Astrocyte (in vitro differentiated cells and primary cell): ENCODE measurements at regions not wholly inside any gene's neighbourhood (a gene's known extent, or its start where the extent isn't known, plus 50 kb on each side); places are given as distances from the start of the nearest gene placed in this dataset.

ENCODE experiments used
- DNase-seq: peaks from one replicate; pipeline ENCODE4 v3.0.0-alpha.2; 2010; ENCODE audit warnings: low read depth
- FAIRE-seq: peaks from 2 replicates; lab custom pipeline; 2011; peaks lifted over from hg19 to GRCh38; lab: Jason Lieb, UNC
- H2AFZ ChIP-seq: 2 replicates; pipeline ENCODE4 v1.6.0; 2012; ENCODE audit warnings: low read depth, low read length, inconsistent platforms
- H3K27ac ChIP-seq: 2 replicates; pipeline ENCODE4 v1.5.1; 2011; ENCODE audit warnings: low read depth, low read length, inconsistent platforms
- H3K27me3 ChIP-seq: 2 replicates; pipeline ENCODE4 v1.6.0; 2011; ENCODE audit warnings: low read length, inconsistent platforms; ENCODE audit not compliant: insufficient read depth
- H3K36me3 ChIP-seq: 2 replicates; pipeline ENCODE4 v1.5.1; 2011; ENCODE audit warnings: low read length, inconsistent platforms; ENCODE audit not compliant: insufficient read depth
- H3K4me1 ChIP-seq: 2 replicates; pipeline ENCODE4 v1.5.1; 2011; ENCODE audit warnings: low read length, inconsistent platforms; ENCODE audit not compliant: insufficient read depth
- H3K4me2 ChIP-seq: 2 replicates; pipeline ENCODE4 v1.6.0; 2012; ENCODE audit warnings: low read length, inconsistent platforms
- H3K4me3 ChIP-seq: 2 replicates; pipeline ENCODE4 v1.5.1; 2011; ENCODE audit warnings: low read depth, mild to moderate bottlenecking, low read length, inconsistent platforms; ENCODE audit not compliant: insufficient read depth
- H3K79me2 ChIP-seq: 2 replicates; pipeline ENCODE4 v1.6.0; 2012; ENCODE audit warnings: mild to moderate bottlenecking, low read length, inconsistent platforms; ENCODE audit not compliant: insufficient read depth
- H3K9ac ChIP-seq: 2 replicates; pipeline ENCODE4 v1.6.0; 2012; ENCODE audit warnings: mild to moderate bottlenecking, low read length, inconsistent platforms
- H3K9me3 ChIP-seq: 2 replicates; pipeline ENCODE4 v1.5.1; 2012; ENCODE audit warnings: low read depth, mild to moderate bottlenecking, low read length, inconsistent platforms; ENCODE audit not compliant: insufficient read depth
- H4K20me1 ChIP-seq: 2 replicates; pipeline ENCODE4 v1.6.0; 2012; ENCODE audit warnings: low read length, inconsistent platforms; ENCODE audit not compliant: insufficient read depth
- H3K27ac Mint-ChIP-seq: one replicate; pipeline ENCODE4 v1.8.0; 2021; ENCODE audit warnings: mild to moderate bottlenecking, mixed read lengths; ENCODE audit not compliant: unreplicated experiment
- H3K27me3 Mint-ChIP-seq: one replicate; pipeline ENCODE4 v1.8.0; 2021; ENCODE audit warnings: low read depth, mixed read lengths; ENCODE audit not compliant: unreplicated experiment
- H3K36me3 Mint-ChIP-seq: one replicate; pipeline ENCODE4 v1.8.0; 2021; ENCODE audit warnings: low read depth, mixed read lengths; ENCODE audit not compliant: unreplicated experiment
- H3K4me1 Mint-ChIP-seq: one replicate; pipeline ENCODE4 v1.8.0; 2021; ENCODE audit warnings: low read depth, mixed read lengths; ENCODE audit not compliant: unreplicated experiment
- H3K4me3 Mint-ChIP-seq: one replicate; pipeline ENCODE4 v1.8.0; 2021; ENCODE audit warnings: mild to moderate bottlenecking, moderate library complexity, mixed read lengths; ENCODE audit not compliant: unreplicated experiment
- H3K9me3 Mint-ChIP-seq: one replicate; pipeline ENCODE4 v1.8.0; 2021; ENCODE audit warnings: mild to moderate bottlenecking, mixed read lengths; ENCODE audit not compliant: unreplicated experiment
- EZH2 ChIP-seq: IDR thresholded peaks from 2 replicates; pipeline ENCODE4 v1.6.1; 2012; ENCODE audit warnings: mild to moderate bottlenecking, low read length, inconsistent platforms; ENCODE audit not compliant: insufficient read depth
- TF ChIP-seq, protein P1 (sequence below): IDR thresholded peaks from 2 replicates; pipeline ENCODE4 v1.5.1; 2011; ENCODE audit warnings: low read depth, mild to moderate bottlenecking, inconsistent platforms, low read length, moderate library complexity; ENCODE audit not compliant: insufficient read depth

DNA sequence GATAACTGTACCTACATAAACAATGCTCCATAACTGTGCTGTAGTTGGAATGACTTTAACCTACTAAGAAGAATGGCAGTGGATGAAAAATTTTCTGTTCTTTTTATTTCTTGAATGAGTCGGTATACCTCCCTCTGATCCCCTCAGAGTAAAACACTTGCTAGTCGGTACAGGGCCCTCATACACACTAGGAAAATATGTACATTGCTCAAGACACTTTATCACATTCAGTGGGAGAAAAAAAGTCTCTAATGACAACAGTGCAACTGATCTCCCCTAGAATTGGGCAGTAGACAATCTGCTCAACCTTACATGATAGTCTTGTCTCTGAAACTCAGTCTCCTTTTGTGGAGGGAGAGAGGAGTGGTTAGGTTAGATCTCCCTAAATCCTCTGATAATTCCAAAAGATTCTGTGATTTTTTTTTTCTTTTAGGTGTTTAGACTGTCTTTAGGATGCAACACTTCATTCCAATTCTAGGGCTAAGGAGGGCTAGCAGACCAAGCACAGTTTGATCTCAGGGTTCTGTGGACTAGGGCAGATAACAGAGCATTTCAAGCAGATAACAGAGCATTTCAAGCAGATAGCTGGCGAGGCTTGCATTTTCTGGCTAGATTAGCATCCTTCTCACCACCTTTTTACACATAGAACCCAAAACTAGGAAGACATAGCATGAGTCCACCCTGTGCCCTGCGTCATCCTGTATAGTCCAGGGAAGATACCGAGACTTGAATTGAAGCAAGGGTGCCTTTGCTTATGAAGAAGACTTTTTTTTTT is 100.3 kb upstream of the TNFAIP3 start:
- peaks cover 16% of the 10 kb centered on the region for H3K4me1 Mint-ChIP-seq
- FAIRE-seq: no peak

GRCh38 chr6:137767465-137767864 is 99.6 kb upstream of the TNFAIP3 start:
- peak overlapping the region; percentile 35 for H3K27ac ChIP-seq

More for the DNA sequence above, 100.3 kb upstream of the TNFAIP3 start:
- Histone ChIP-seq H3K79me2 (no peaks in the 10 kb centered on the region), H3K4me3 (no peak overlapping the region), H3K27ac (no peak overlapping the region), H3K4me1 (peaks cover 27% of the 10 kb centered on the region), H3K4me2 (no peak overlapping the region), H3K9ac (no peak overlapping the region), H3K36me3 (no peaks in the 10 kb centered on the region), H3K27me3 (no peaks in the 10 kb centered on the region), H2AFZ (no peak overlapping the region), H4K20me1 (no peaks in the 10 kb centered on the region), H3K9me3 (no peaks in the 10 kb centered on the region)
- no peak for DNase-seq
- TF ChIP-seq, protein P1, sequence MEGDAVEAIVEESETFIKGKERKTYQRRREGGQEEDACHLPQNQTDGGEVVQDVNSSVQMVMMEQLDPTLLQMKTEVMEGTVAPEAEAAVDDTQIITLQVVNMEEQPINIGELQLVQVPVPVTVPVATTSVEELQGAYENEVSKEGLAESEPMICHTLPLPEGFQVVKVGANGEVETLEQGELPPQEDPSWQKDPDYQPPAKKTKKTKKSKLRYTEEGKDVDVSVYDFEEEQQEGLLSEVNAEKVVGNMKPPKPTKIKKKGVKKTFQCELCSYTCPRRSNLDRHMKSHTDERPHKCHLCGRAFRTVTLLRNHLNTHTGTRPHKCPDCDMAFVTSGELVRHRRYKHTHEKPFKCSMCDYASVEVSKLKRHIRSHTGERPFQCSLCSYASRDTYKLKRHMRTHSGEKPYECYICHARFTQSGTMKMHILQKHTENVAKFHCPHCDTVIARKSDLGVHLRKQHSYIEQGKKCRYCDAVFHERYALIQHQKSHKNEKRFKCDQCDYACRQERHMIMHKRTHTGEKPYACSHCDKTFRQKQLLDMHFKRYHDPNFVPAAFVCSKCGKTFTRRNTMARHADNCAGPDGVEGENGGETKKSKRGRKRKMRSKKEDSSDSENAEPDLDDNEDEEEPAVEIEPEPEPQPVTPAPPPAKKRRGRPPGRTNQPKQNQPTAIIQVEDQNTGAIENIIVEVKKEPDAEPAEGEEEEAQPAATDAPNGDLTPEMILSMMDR: no peak
- no peak for TF ChIP-seq EZH2
- H3K36me3 Mint-ChIP-seq: peaks cover 4% of the 10 kb centered on the region
- H3K27me3 Mint-ChIP-seq: no peaks in the 10 kb centered on the region
- no peak overlapping the region for H3K4me3 Mint-ChIP-seq
- H3K27ac Mint-ChIP-seq: no peak overlapping the region
- H3K9me3 Mint-ChIP-seq: peaks cover 6% of the 10 kb centered on the region

More at GRCh38 chr6:137767465-137767864, 99.6 kb upstream of the TNFAIP3 start:
- Mint-ChIP-seq H3K27me3 (no peaks in the 10 kb centered on the region), H3K4me1 (peaks cover 16% of the 10 kb centered on the region), H3K27ac (peak overlapping the region; percentile 16), H3K9me3 (peaks cover 6% of the 10 kb centered on the region), H3K36me3 (peaks cover 4% of the 10 kb centered on the region), H3K4me3 (no peak overlapping the region)
- no peak for DNase-seq
- H3K4me2 ChIP-seq: peak overlapping the region; percentile 43
- peaks cover 27% of the 10 kb centered on the region for H3K4me1 ChIP-seq
- no peak overlapping the region for H3K9ac ChIP-seq
- FAIRE-seq: no peak
- no peaks in the 10 kb centered on the region for H3K79me2 ChIP-seq
- H4K20me1 ChIP-seq: no peaks in the 10 kb centered on the region
- H3K36me3 ChIP-seq: no peaks in the 10 kb centered on the region
- no peaks in the 10 kb centered on the region for H3K9me3 ChIP-seq
- H2AFZ ChIP-seq: no peak overlapping the region
- no peak for TF ChIP-seq EZH2
- TF ChIP-seq, protein P1: no peak
- H3K4me3 ChIP-seq: no peak overlapping the region
- no peaks in the 10 kb centered on the region for H3K27me3 ChIP-seq
